Activated T-cell treated with anti-CD3 and anti-CD28 coated beads, Interleukin-2, amount 50 U/mL, for 4 hours (primary cell): ENCODE measurements at regions not wholly inside any gene's neighbourhood (a gene's known extent, or its start where the extent isn't known, plus 50 kb on each side); places are given as distances from the start of the nearest gene placed in this dataset.
"Not testable (repeated sequence)": the region's sequence is repeated elsewhere in the genome, so short reads cannot be mapped to it uniquely, and the experiment has no call there.

Source experiments
- ATAC-seq, 2 donors: fragments of 200-7000 bp; cut with Tn5 transposase; one replicate each; pipeline ENCODE4 v1.10.0; 2021
- DNase-seq: peaks from one replicate; pipeline ENCODE4 v3.0.0-alpha.2; 2020
- H3K27me3 Mint-ChIP-seq: one replicate; pipeline ENCODE4 v1.8.0; 2021; ENCODE audit warnings: low read depth, mixed read lengths
- H3K36me3 Mint-ChIP-seq: one replicate; pipeline ENCODE4 v1.8.0; 2022; ENCODE audit warnings: mixed read lengths; ENCODE audit not compliant: insufficient read depth
- H3K4me1 Mint-ChIP-seq: one replicate; pipeline ENCODE4 v1.8.0; 2021; ENCODE audit warnings: low read depth, mixed read lengths
- H3K4me3 Mint-ChIP-seq: one replicate; pipeline ENCODE4 v1.8.0; 2021; ENCODE audit warnings: mild to moderate bottlenecking, moderate library complexity, mixed read lengths
- H3K9me3 Mint-ChIP-seq: one replicate; pipeline ENCODE4 v1.8.0; 2021; ENCODE audit warnings: mixed read lengths

- ATAC-seq (no peak), DNase-seq (no peak)
- H3K36me3 Mint-ChIP-seq, result no peaks in the 10 kb centered on the region
- peaks cover 16% of the 10 kb centered on the region for H3K9me3 Mint-ChIP-seq
- H3K4me1 Mint-ChIP-seq, result no peaks in the 10 kb centered on the region
- no peaks in the 10 kb centered on the region for H3K27me3 Mint-ChIP-seq
- no peak overlapping the region for H3K4me3 Mint-ChIP-seq
Observed at GRCh38 chr19:23547156-23547555, 139.9 kb downstream of the ZNF675 start.

GRCh38 chr19:23543351-23543750 is 143.7 kb downstream of the ZNF675 start:
- Mint-ChIP-seq H3K36me3 (no peaks in the 10 kb centered on the region), H3K4me1 (no peaks in the 10 kb centered on the region), H3K4me3 (no peak overlapping the region), H3K9me3 (peaks cover 16% of the 10 kb centered on the region), H3K27me3 (no peaks in the 10 kb centered on the region)
- ATAC-seq (no peak), DNase-seq (no peak)

- H3K9me3 Mint-ChIP-seq, result peaks cover 16% of the 10 kb centered on the region
- DNase-seq (no peak), ATAC-seq (no peak)
- H3K4me3 Mint-ChIP-seq, result no peak overlapping the region
- no peaks in the 10 kb centered on the region for H3K27me3 Mint-ChIP-seq
- no peaks in the 10 kb centered on the region for H3K4me1 Mint-ChIP-seq
- no peaks in the 10 kb centered on the region for H3K36me3 Mint-ChIP-seq
Observed at GRCh38 chr19:23542562-23542961, 144.4 kb downstream of the ZNF675 start.

- DNase-seq, result no peak
- Mint-ChIP-seq H3K36me3 (no peaks in the 10 kb centered on the region), H3K27me3 (no peaks in the 10 kb centered on the region), H3K4me3 (no peak overlapping the region), H3K9me3 (peaks cover 10% of the 10 kb centered on the region), H3K4me1 (no peaks in the 10 kb centered on the region)
- ATAC-seq, result no peak
Observed at GRCh38 chr19:23541991-23542390, 145.0 kb downstream of the ZNF675 start.

- not testable (repeated sequence) for H3K4me3 Mint-ChIP-seq, ATAC-seq, H3K4me1 Mint-ChIP-seq, H3K27me3 Mint-ChIP-seq, H3K36me3 Mint-ChIP-seq, DNase-seq
- H3K9me3 Mint-ChIP-seq, result peaks cover 15% of the 10 kb centered on the region
Observed at GRCh38 chr19:23540180-23540579, 144.9 kb upstream of the ZNF91 start.

GRCh38 chr19:23539499-23539898 is 144.2 kb upstream of the ZNF91 start:
- Mint-ChIP-seq H3K9me3 (peaks cover 10% of the 10 kb centered on the region), H3K27me3 (no peaks in the 10 kb centered on the region), H3K36me3 (no peaks in the 10 kb centered on the region), H3K4me3 (no peak overlapping the region), H3K4me1 (no peaks in the 10 kb centered on the region)
- ATAC-seq (no peak), DNase-seq (no peak)

- H3K27me3 Mint-ChIP-seq, H3K4me3 Mint-ChIP-seq, DNase-seq, H3K9me3 Mint-ChIP-seq, ATAC-seq, H3K4me1 Mint-ChIP-seq, H3K36me3 Mint-ChIP-seq: not testable (repeated sequence)
Observed at GRCh38 chr19:23537136-23537535, 141.9 kb upstream of the ZNF91 start.

GRCh38 chr19:23536341-23536740 is 141.1 kb upstream of the ZNF91 start:
- not testable (repeated sequence) for H3K4me1 Mint-ChIP-seq, ATAC-seq, DNase-seq, H3K36me3 Mint-ChIP-seq, H3K4me3 Mint-ChIP-seq, H3K9me3 Mint-ChIP-seq, H3K27me3 Mint-ChIP-seq

GRCh38 chr19:23535901-23536300 is 140.6 kb upstream of the ZNF91 start:
- H3K9me3 Mint-ChIP-seq, ATAC-seq, H3K4me3 Mint-ChIP-seq, DNase-seq, H3K36me3 Mint-ChIP-seq, H3K27me3 Mint-ChIP-seq, H3K4me1 Mint-ChIP-seq: not testable (repeated sequence)

GRCh38 chr19:23533441-23533840 is 138.2 kb upstream of the ZNF91 start:
- not testable (repeated sequence) for H3K27me3 Mint-ChIP-seq, H3K36me3 Mint-ChIP-seq, DNase-seq, H3K4me1 Mint-ChIP-seq, ATAC-seq, H3K4me3 Mint-ChIP-seq
- peaks cover 20% of the 10 kb centered on the region for H3K9me3 Mint-ChIP-seq

- DNase-seq (no peak), ATAC-seq (no peak)
- Mint-ChIP-seq H3K4me3 (no peak overlapping the region), H3K27me3 (no peaks in the 10 kb centered on the region), H3K9me3 (peaks cover 24% of the 10 kb centered on the region), H3K4me1 (no peaks in the 10 kb centered on the region), H3K36me3 (peaks cover 2% of the 10 kb centered on the region)
Observed at GRCh38 chr19:23531976-23532375, 136.7 kb upstream of the ZNF91 start.

GRCh38 chr19:23531231-23531790 is 136.0 kb upstream of the ZNF91 start:
- no peak for ATAC-seq

GRCh38 chr19:23528376-23528775 is 133.1 kb upstream of the ZNF91 start:
- Mint-ChIP-seq H3K4me3 (no peak overlapping the region), H3K4me1 (no peaks in the 10 kb centered on the region)
- ATAC-seq, result no peak

More at GRCh38 chr19:23531231-23531790, 136.0 kb upstream of the ZNF91 start:
- H3K36me3 Mint-ChIP-seq, result peaks cover 2% of the 10 kb centered on the region
- no peak overlapping the region for H3K4me3 Mint-ChIP-seq
- H3K9me3 Mint-ChIP-seq, result peaks cover 20% of the 10 kb centered on the region
- H3K4me1 Mint-ChIP-seq, result no peaks in the 10 kb centered on the region
- no peaks in the 10 kb centered on the region for H3K27me3 Mint-ChIP-seq
- no peak for DNase-seq

GRCh38 chr19:23527797-23528196 is 132.5 kb upstream of the ZNF91 start:
- Mint-ChIP-seq H3K27me3 (no peaks in the 10 kb centered on the region), H3K9me3 (peaks cover 19% of the 10 kb centered on the region), H3K36me3 (peaks cover 2% of the 10 kb centered on the region), H3K4me1 (no peaks in the 10 kb centered on the region), H3K4me3 (no peak overlapping the region)
- no peak for DNase-seq
- ATAC-seq, result peak; percentile 50 to 71

More at GRCh38 chr19:23528376-23528775, 133.1 kb upstream of the ZNF91 start:
- Mint-ChIP-seq H3K27me3 (no peaks in the 10 kb centered on the region), H3K36me3 (peaks cover 2% of the 10 kb centered on the region), H3K9me3 (peaks cover 19% of the 10 kb centered on the region)
- DNase-seq, result no peak

- DNase-seq (no peak), ATAC-seq (no peak)
- H3K9me3 Mint-ChIP-seq, result peaks cover 19% of the 10 kb centered on the region
- no peaks in the 10 kb centered on the region for H3K27me3 Mint-ChIP-seq
- H3K4me1 Mint-ChIP-seq, result no peaks in the 10 kb centered on the region
- peaks cover 2% of the 10 kb centered on the region for H3K36me3 Mint-ChIP-seq
- H3K4me3 Mint-ChIP-seq, result no peak overlapping the region
Observed at GRCh38 chr19:23526302-23526701, 131.0 kb upstream of the ZNF91 start.
